ENCODE measurements at regions not wholly inside any gene's neighbourhood (a gene's known extent, or its start where the extent isn't known, plus 50 kb on each side); places are given as distances from the start of the nearest gene placed in this dataset.
A peak's percentile ranks its signal among the peaks of the same experiment; 100 is the strongest.

- no peak for DNase-seq
These were observed 227.4 kb downstream of the MAN2A1 start for GRCh38 chr5:109917154-109917546.

DNA sequence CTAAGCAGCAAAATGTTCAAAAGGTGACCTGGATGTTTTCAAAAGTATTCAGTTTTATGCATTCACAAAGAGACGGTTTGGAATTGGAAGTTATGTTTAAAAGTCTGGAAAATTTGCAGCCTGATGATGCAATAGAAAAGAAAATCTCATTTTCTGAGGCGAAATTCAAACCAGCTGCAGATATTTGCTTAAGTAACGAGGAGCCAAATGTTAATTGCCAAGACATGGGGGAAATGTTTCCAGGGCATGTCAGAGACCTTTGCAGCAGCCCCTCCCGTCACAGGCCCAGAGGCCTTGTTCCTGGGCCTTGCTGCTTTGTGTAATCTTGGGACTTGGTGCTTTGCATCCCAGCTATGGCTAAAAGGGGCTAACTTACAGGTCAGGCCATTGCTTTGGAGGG, 228.2 kb downstream of the MAN2A1 start:
- DNase-seq: no peak

- no peak for DNase-seq
These were observed 231.0 kb downstream of the MAN2A1 start for GRCh38 chr5:109920736-109921135.

DNA sequence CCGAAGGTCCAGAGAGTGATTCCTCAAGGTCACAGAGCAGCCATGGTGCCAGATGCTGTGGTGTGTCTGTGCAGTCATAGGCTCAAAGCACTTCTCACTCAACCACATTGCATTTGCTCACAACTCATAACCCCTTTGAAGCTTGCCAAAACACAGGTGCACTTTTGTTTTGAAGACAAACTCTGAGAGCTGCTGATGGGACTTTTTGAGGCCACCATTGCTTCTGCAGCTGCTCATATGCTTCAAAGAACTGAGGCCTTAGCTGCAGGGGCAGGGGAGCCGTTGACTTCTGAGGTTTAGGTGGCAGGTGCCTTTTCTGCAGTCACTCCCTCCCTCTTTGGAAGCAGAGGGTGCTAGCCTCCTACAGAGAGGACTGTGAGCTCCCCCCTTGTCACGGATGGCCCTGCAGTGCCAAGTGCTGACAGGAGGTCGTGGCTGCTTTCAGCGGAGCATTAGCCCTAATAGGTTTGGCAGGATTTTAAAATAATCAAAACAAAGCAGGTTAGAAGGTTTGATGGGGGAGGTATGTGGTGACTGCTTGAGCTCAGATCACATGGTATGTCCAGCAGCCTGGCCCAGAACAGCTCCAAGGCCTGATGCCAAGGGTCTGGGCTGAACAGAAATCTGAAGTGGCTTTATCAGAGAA, 232.1 kb downstream of the MAN2A1 start:
- DNase-seq: peak; percentile 14 to 34

DNA sequence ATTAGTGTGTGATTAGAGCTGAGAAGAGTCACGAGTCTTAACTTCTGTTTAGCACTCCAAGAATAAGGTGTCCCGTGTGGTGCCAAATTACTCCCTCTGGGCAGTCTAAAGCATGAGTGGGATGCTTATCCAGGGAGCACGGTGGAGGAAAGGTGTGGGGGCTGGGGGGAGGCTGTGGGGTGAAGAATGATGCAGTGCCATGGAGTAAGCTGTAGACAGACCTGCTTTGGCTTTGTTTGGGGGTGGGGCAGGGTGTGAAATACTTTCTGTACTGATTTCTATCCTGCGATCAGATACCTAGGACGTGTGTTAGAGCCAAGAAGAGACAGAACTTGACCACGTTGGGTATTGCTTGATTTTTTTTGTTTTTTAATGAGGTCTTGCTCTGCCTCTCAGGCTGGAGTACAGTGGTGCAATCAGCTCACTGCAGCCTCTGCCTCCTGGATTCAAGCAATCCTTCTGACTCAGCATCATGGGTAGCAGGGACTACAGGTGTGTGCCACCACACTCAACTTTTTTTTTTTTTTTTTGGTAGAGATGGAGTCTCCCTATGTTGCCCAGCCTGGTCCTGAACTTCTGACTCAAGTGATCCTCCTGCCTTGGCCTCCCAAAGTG, 232.8 kb downstream of the MAN2A1 start:
- no peak for DNase-seq

DNA sequence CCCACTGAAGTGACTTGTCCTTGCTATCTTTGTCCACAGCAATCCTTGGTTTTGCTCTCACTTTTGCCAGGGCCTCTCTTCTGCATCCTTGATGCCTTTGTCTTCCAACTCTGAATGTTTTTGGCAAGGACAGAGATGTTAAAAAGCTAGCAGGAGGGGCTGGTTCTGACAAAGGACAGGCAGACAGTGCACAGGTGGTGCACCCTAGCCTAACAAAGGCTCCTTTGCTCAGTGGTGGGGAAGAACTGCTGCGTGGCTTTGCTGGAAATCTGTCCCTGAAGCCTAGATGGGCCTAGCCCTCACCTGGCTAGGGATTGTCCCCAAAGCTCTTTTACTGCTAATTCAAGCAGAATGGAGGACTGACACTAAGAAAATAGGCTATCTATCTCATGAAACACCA, 233.5 kb downstream of the MAN2A1 start:
- no peak for DNase-seq

DNA sequence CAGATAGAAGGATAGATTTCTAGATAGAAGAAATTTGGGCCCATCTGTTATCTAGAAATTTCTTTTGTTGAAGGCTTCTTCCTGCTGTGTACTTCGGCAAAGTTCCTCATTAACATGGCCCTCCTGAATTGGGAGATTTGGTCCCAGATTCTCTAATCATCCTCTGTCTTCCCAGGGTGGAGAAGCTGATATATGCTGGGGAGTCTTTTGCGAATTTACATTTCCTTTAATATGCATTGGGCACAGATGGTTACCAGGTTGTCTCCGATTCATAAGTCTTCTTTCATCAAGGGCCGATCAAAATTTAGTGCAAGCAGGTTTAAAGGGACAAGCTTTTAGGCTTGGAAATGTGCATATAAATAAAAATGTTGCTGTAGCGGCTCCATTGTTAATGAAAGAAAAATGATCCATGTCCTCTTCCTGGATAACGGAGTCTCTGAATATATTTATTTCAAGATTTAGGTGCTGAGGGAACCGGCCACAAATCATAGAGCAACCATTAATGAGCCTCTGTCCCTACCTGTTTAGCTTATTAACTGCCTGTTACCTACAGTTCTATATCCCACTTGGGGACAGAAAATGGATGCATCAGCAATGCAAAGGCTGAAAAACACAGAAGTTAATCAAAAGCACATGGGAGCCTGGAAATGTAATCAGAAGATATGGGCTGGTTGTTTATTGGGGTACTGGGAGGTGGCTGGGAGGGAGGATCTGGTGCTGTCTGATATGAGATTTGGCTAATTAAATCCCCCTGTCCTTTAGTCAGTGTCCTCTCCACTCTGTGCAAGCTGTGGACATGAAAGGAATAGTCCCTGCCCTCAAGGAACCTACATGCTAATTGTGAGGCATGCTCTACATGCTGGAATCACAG, 234.7 kb downstream of the MAN2A1 start:
- DNase-seq: no peak

- no peak for DNase-seq
These were observed 237.9 kb downstream of the MAN2A1 start for GRCh38 chr5:109927639-109928038.

GRCh38 chr5:109928046-109928445, 238.3 kb downstream of the MAN2A1 start:
- no peak for DNase-seq

DNA sequence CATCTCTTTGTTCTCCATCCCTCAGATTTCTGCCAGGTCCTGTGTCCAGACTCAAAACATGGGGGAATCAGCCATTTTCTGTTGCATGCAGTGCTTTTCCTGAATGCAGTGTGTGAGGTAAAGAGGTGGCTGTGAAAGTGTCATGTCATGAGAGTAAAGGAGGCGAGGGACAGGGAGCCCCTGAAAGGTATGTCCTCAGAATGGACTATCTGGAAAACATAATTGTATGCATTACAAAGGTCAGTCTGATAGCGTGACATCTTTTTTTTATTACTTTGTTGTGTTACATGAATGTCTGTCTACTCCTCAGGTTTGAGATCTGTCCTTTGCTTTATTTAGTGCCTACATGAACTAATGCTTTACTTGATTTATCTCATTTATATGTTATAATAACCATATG, 239.1 kb downstream of the MAN2A1 start:
- no peak for DNase-seq

DNA sequence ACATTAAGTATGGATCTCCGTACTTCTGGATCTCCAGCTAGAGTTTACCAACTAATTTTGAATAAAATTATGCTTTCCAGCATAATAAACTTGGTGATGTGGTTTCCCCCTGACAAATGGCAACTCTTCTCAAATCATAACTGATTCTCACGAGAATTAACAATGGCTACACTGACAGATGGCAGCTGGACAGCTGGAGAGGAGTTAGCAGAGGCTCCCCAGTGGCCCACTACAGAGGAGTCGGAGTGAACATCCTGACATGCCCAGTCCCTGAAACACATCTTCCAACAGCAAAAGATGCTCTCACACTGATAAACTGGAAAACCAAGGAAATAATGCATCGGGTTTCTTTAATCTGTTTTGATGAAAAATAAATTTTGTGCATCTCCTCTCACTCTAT, 239.6 kb downstream of the MAN2A1 start:
- no peak for DNase-seq

DNA sequence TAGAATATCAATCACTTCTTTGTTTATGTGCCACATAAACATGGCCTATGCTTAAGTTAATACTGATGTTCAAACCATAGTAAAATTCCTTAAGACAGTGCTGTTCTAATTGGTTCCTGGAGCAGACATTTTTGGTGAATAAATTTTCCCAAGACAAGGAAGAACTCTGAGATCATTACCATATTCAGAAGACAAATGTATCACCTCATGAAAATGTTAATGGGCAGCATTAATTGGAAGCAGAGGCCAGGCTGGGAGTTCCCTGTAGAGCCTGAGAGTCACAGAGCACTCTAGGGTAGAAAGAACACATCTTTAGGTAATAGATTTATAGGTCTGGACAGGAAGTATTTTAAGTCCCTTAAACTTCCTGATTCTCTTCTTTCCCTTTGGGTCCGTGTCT, 240.2 kb downstream of the MAN2A1 start:
- DNase-seq: no peak

GRCh38 chr5:109931049-109931780, 241.5 kb downstream of the MAN2A1 start:
- no peak for DNase-seq

DNA sequence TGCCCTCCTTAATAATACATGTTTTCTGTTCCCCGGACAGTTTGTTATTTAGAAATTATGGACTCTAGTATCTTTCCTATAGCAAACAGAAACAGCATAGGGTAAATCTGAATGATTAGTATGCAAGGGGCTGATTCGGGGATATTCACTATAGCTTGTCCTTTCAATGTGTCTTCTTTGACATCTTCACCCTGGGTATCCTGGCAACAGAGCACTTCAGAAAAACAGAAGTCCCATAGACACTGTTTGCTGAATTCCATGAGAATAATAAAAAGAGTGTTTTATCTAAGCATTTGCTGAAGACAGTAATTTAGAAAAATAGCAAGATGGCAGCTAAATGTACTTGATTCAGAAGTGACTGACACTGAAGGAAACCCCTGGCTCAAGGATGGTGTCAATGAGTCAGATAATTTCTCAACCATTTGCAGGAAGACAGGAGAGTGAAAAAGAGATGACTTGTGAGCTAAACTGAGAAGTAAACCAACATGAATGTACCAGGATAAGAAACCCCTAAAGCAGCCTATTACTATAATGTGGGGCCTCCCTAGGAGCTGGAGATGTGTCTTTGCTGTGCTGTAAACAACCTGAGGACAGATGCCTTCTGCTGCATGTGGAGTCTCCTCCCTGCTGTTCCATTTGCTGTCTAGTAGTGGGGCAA, 246.2 kb downstream of the MAN2A1 start:
- DNase-seq: no peak

GRCh38 chr5:109936996-109937395, 247.3 kb downstream of the MAN2A1 start:
- peak; percentile 18 to 36 for DNase-seq

GRCh38 chr5:109937951-109938350, 248.2 kb downstream of the MAN2A1 start:
- DNase-seq: no peak

DNA sequence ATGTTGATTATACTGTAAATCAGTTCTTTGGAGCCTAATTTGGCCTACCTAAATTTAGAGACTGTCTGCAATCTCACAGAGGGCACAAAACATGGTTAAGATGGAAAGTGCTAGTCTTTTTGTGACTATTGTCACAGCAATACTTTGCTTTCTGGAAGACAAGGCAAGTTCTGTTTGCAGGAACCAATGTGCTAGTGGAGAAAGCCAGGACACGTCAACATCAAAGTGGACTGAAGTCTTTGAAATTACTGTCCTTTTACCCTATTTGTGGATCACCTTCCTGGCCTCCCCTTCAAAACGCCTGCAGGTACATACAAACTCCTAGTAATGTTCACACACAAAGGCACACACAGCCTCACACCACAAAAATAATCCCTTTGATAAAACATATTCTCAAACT, 248.7 kb downstream of the MAN2A1 start:
- no peak for DNase-seq

DNA sequence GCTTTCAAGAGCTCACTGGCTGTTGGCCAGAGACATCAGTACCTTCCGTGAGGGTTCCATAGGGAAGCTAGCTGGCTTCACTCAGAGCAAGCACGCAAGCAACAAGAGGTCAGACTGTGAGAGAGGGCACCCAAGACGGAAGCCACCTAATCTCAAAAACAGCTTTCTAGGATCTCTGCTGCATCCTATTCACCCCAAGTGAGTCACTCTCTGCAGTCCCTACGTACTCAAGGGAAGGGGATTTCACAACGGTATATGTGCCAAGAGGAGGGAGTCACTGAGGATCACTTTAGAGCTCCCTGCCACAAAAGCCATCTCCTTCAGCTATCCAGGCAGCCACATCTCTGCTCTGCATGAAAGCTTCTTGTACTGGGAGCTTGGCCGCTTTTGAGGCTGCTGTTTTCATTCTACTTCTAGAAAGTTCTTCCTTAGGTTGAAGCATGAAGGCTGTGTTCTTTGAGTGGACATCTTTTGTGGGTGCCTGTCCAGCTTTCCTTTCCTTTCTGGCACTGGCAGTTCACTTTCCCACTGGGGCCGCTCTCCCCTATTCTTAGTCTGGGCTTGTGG, 249.5 kb downstream of the MAN2A1 start:
- no peak for DNase-seq

DNA sequence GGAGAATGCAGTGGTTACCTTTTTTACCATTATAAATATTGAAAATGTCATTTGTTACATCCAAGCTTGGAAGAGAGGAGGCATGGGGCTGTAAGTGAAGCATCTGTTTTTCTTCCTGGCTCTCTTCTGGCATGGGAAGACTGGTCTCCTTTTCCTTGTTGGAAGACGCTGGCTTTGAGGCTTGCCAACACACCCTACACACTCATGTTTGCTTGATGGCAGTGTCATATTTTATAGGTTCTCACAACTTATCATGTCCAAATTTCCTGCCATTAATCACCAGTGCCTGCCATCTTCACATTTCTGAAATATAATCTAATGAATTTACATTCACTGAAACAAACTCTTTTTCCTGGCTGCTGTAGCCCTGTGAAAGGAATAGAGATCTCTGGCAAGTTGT, 252.9 kb downstream of the MAN2A1 start:
- DNase-seq: no peak

DNA sequence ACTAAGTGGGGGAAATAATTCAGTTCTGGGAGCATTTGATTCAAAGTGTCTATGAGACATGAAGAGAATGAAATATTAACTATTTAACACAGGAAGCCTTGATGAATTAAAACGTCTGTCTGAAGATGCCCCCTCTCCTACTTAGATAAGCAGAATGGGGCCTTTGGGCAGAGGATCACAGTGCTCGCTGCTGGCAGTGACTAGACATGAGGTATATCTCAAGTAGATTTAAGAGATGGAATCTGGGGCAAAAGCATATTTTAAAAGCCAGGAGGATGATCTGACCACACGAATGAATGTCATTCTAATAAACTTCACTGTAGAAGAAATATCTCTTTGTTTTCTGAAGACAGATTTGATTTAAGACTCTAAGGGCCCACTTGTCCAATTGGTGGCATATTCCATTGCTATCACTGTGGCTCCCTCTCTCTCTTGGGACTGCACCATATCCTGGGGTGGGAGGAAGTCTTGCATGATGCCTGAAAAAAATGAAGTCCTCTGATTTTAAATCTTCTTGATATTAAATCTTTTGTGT, 254.0 kb downstream of the MAN2A1 start:
- DNase-seq: no peak

- DNase-seq: no peak
These were observed 254.7 kb downstream of the MAN2A1 start for GRCh38 chr5:109944461-109944860.

GRCh38 chr5:109945097-109945678, 255.5 kb downstream of the MAN2A1 start:
- DNase-seq: no peak
